Astrocyte (in vitro differentiated cells and primary cell): ENCODE measurements at regions not wholly inside any gene's neighbourhood (a gene's known extent, or its start where the extent isn't known, plus 50 kb on each side); places are given as distances from the start of the nearest gene placed in this dataset.

Source experiments
- DNase-seq: peaks from one replicate; pipeline ENCODE4 v3.0.0-alpha.2; 2010; ENCODE audit warnings: low read depth
- FAIRE-seq: peaks from 2 replicates; lab custom pipeline; 2011; peaks lifted over from hg19 to GRCh38; lab: Jason Lieb, UNC
- H2AFZ ChIP-seq: 2 replicates; pipeline ENCODE4 v1.6.0; 2012; ENCODE audit warnings: low read depth, low read length, inconsistent platforms
- H3K27ac ChIP-seq: 2 replicates; pipeline ENCODE4 v1.5.1; 2011; ENCODE audit warnings: low read depth, low read length, inconsistent platforms
- H3K27me3 ChIP-seq: 2 replicates; pipeline ENCODE4 v1.6.0; 2011; ENCODE audit warnings: low read length, inconsistent platforms; ENCODE audit not compliant: insufficient read depth
- H3K36me3 ChIP-seq: 2 replicates; pipeline ENCODE4 v1.5.1; 2011; ENCODE audit warnings: low read length, inconsistent platforms; ENCODE audit not compliant: insufficient read depth
- H3K4me1 ChIP-seq: 2 replicates; pipeline ENCODE4 v1.5.1; 2011; ENCODE audit warnings: low read length, inconsistent platforms; ENCODE audit not compliant: insufficient read depth
- H3K4me2 ChIP-seq: 2 replicates; pipeline ENCODE4 v1.6.0; 2012; ENCODE audit warnings: low read length, inconsistent platforms
- H3K4me3 ChIP-seq: 2 replicates; pipeline ENCODE4 v1.5.1; 2011; ENCODE audit warnings: low read depth, mild to moderate bottlenecking, low read length, inconsistent platforms; ENCODE audit not compliant: insufficient read depth
- H3K79me2 ChIP-seq: 2 replicates; pipeline ENCODE4 v1.6.0; 2012; ENCODE audit warnings: mild to moderate bottlenecking, low read length, inconsistent platforms; ENCODE audit not compliant: insufficient read depth
- H3K9ac ChIP-seq: 2 replicates; pipeline ENCODE4 v1.6.0; 2012; ENCODE audit warnings: mild to moderate bottlenecking, low read length, inconsistent platforms
- H3K9me3 ChIP-seq: 2 replicates; pipeline ENCODE4 v1.5.1; 2012; ENCODE audit warnings: low read depth, mild to moderate bottlenecking, low read length, inconsistent platforms; ENCODE audit not compliant: insufficient read depth
- H4K20me1 ChIP-seq: 2 replicates; pipeline ENCODE4 v1.6.0; 2012; ENCODE audit warnings: low read length, inconsistent platforms; ENCODE audit not compliant: insufficient read depth
- H3K27ac Mint-ChIP-seq: one replicate; pipeline ENCODE4 v1.8.0; 2021; ENCODE audit warnings: mild to moderate bottlenecking, mixed read lengths; ENCODE audit not compliant: unreplicated experiment
- H3K27me3 Mint-ChIP-seq: one replicate; pipeline ENCODE4 v1.8.0; 2021; ENCODE audit warnings: low read depth, mixed read lengths; ENCODE audit not compliant: unreplicated experiment
- H3K36me3 Mint-ChIP-seq: one replicate; pipeline ENCODE4 v1.8.0; 2021; ENCODE audit warnings: low read depth, mixed read lengths; ENCODE audit not compliant: unreplicated experiment
- H3K4me1 Mint-ChIP-seq: one replicate; pipeline ENCODE4 v1.8.0; 2021; ENCODE audit warnings: low read depth, mixed read lengths; ENCODE audit not compliant: unreplicated experiment
- H3K4me3 Mint-ChIP-seq: one replicate; pipeline ENCODE4 v1.8.0; 2021; ENCODE audit warnings: mild to moderate bottlenecking, moderate library complexity, mixed read lengths; ENCODE audit not compliant: unreplicated experiment
- H3K9me3 Mint-ChIP-seq: one replicate; pipeline ENCODE4 v1.8.0; 2021; ENCODE audit warnings: mild to moderate bottlenecking, mixed read lengths; ENCODE audit not compliant: unreplicated experiment
- CTCF ChIP-seq: IDR thresholded peaks from 2 replicates; pipeline ENCODE4 v1.5.1; 2011; ENCODE audit warnings: low read depth, mild to moderate bottlenecking, inconsistent platforms, low read length, moderate library complexity; ENCODE audit not compliant: insufficient read depth
- EZH2 ChIP-seq: IDR thresholded peaks from 2 replicates; pipeline ENCODE4 v1.6.1; 2012; ENCODE audit warnings: mild to moderate bottlenecking, low read length, inconsistent platforms; ENCODE audit not compliant: insufficient read depth

- Histone ChIP-seq H3K79me2 (no peaks in the 10 kb centered on the region), H3K27ac (no peak overlapping the region)
- peaks cover 24% of the 10 kb centered on the region for H3K27me3 Mint-ChIP-seq
These were observed 791.5 kb downstream of the MED13L start for GRCh38 chr12:115485967-115486366.

GRCh38 chr12:115485503-115485902 lies 792.0 kb downstream of the MED13L start:
- DNase-seq (no peak), FAIRE-seq (no peak)
- no peaks in the 10 kb centered on the region for H3K9me3 ChIP-seq
- H3K4me2 ChIP-seq: no peak overlapping the region
- H3K79me2 ChIP-seq: no peaks in the 10 kb centered on the region
- H3K27ac ChIP-seq: no peak overlapping the region
- no peak overlapping the region for H3K4me3 ChIP-seq
- Mint-ChIP-seq H3K4me3 (no peak overlapping the region), H3K9me3 (peaks cover 16% of the 10 kb centered on the region), H3K4me1 (no peaks in the 10 kb centered on the region), H3K27me3 (peaks cover 23% of the 10 kb centered on the region), H3K36me3 (no peaks in the 10 kb centered on the region), H3K27ac (no peak overlapping the region)
- no peaks in the 10 kb centered on the region for H3K27me3 ChIP-seq
- no peak overlapping the region for H3K9ac ChIP-seq
- no peak overlapping the region for H2AFZ ChIP-seq
- H3K36me3 ChIP-seq: no peaks in the 10 kb centered on the region
- no peak for TF ChIP-seq CTCF
- TF ChIP-seq EZH2: no peak
- H4K20me1 ChIP-seq: no peaks in the 10 kb centered on the region
- no peaks in the 10 kb centered on the region for H3K4me1 ChIP-seq

More at GRCh38 chr12:115485967-115486366, 791.5 kb downstream of the MED13L start:
- Mint-ChIP-seq H3K4me1 (no peaks in the 10 kb centered on the region), H3K36me3 (no peaks in the 10 kb centered on the region), H3K4me3 (no peak overlapping the region), H3K27ac (no peak overlapping the region), H3K9me3 (peaks cover 13% of the 10 kb centered on the region)
- no peaks in the 10 kb centered on the region for H3K36me3 ChIP-seq
- no peaks in the 10 kb centered on the region for H3K4me1 ChIP-seq
- H3K9me3 ChIP-seq: no peaks in the 10 kb centered on the region
- H4K20me1 ChIP-seq: no peaks in the 10 kb centered on the region
- no peak overlapping the region for H2AFZ ChIP-seq
- H3K4me2 ChIP-seq: no peak overlapping the region
- DNase-seq (no peak), FAIRE-seq (no peak)
- H3K9ac ChIP-seq: no peak overlapping the region
- no peaks in the 10 kb centered on the region for H3K27me3 ChIP-seq
- no peak overlapping the region for H3K4me3 ChIP-seq
- TF ChIP-seq CTCF (no peak), EZH2 (no peak)

- peaks cover 12% of the 10 kb centered on the region for H3K27me3 Mint-ChIP-seq
- no peak for DNase-seq
- Histone ChIP-seq H3K79me2 (no peaks in the 10 kb centered on the region), H3K27ac (no peak overlapping the region), H3K9me3 (no peaks in the 10 kb centered on the region), H3K4me2 (no peak overlapping the region), H3K27me3 (no peaks in the 10 kb centered on the region), H2AFZ (no peak overlapping the region), H4K20me1 (no peaks in the 10 kb centered on the region), H3K4me3 (no peak overlapping the region), H3K4me1 (no peaks in the 10 kb centered on the region), H3K9ac (no peak overlapping the region), H3K36me3 (no peaks in the 10 kb centered on the region)
- H3K4me3 Mint-ChIP-seq: no peak overlapping the region
- no peaks in the 10 kb centered on the region for H3K36me3 Mint-ChIP-seq
- no peak overlapping the region for H3K27ac Mint-ChIP-seq
- FAIRE-seq: no peak
- no peaks in the 10 kb centered on the region for H3K4me1 Mint-ChIP-seq
- H3K9me3 Mint-ChIP-seq: peaks cover 18% of the 10 kb centered on the region
- TF ChIP-seq CTCF (no peak), EZH2 (no peak)
These were observed 794.5 kb downstream of the MED13L start for GRCh38 chr12:115482943-115483342.
